SJCRH30 (cell line): ENCODE measurements at regions not wholly inside any gene's neighbourhood (a gene's known extent, or its start where the extent isn't known, plus 50 kb on each side); places are given as distances from the start of the nearest gene placed in this dataset.

ENCODE experiments used
- DNase-seq, 2 experiments: peaks; one replicate each; pipeline ENCODE4 v3.0.0-alpha.2; 2015 to 2020
- H3K27ac ChIP-seq: fragments of 250-450 bp; sonication (Bioruptor Pico); 2 replicates; pipeline ENCODE4 v1.5.1; 2020; ENCODE audit warnings: mild to moderate bottlenecking, moderate library complexity
- H3K27me3 ChIP-seq: fragments of 250-450 bp; sonication (Bioruptor Pico); 2 replicates; pipeline ENCODE4 v1.5.1; 2020; ENCODE audit warnings: mild to moderate bottlenecking, moderate library complexity
- H3K36me3 ChIP-seq: fragments of 250-450 bp; sonication (Bioruptor Pico); 2 replicates; pipeline ENCODE4 v1.5.1; 2020; ENCODE audit warnings: mild to moderate bottlenecking, moderate library complexity
- H3K4me1 ChIP-seq: fragments of 250-450 bp; sonication (Bioruptor Pico); 2 replicates; pipeline ENCODE4 v1.5.1; 2020; ENCODE audit warnings: mild to moderate bottlenecking, moderate library complexity
- H3K4me3 ChIP-seq: fragments of 250-450 bp; sonication (Bioruptor Pico); 2 replicates; pipeline ENCODE4 v1.5.1; 2020; ENCODE audit warnings: mild to moderate bottlenecking, moderate library complexity
- H3K9me3 ChIP-seq: fragments of 250-450 bp; sonication (Bioruptor Pico); replicated peaks from 2 replicates; pipeline ENCODE4 v1.5.1; 2020; ENCODE audit warnings: mild to moderate bottlenecking, moderate library complexity

- H3K27ac ChIP-seq = no peak overlapping the region
- no peak for DNase-seq
- peaks cover 59% of the 10 kb centered on the region for H3K4me1 ChIP-seq
- no peaks in the 10 kb centered on the region for H3K27me3 ChIP-seq
- H3K4me3 ChIP-seq = no peak overlapping the region
- no peaks in the 10 kb centered on the region for H3K9me3 ChIP-seq
- H3K36me3 ChIP-seq = no peaks in the 10 kb centered on the region
Measured at GRCh38 chr2:45273412-45274249, 264.4 kb upstream of the SIX2 start.

DNA sequence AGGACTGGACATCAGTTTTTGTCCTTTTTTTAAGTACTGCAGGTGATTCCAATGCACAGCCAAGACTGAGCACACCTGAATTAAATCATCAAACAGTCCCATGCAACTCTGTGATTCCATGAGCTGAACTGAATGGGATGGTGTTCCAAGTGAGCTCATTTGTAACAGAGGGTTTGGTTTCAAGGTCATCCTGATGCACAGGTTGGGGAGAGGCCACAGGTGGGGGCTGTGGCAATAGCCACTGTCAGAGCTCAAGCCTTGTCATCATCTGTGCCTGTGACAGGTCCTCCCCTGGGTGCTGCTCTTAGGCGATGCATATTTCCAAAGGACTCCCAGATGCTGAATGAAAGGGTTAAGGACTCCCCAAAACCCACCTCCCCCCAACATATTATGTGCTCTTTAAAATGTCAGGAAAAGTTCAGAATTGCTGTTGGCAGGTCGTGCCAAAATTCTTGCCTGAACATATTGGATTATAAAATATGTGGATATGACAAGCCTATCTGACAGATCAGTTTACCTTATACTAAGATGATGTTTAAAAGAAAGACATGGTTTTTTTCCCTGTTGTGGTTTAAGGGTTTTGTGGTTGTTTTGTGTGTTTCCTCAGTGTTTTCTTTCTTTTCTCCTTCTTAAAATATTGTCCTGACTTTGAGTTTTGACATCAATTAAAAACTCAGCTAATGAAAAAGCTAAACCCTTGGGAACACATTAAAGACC is 263.5 kb upstream of the SIX2 start:
- Histone ChIP-seq H3K27ac (no peak overlapping the region), H3K27me3 (no peaks in the 10 kb centered on the region), H3K4me1 (peaks cover 49% of the 10 kb centered on the region), H3K4me3 (no peak overlapping the region), H3K36me3 (no peaks in the 10 kb centered on the region), H3K9me3 (no peaks in the 10 kb centered on the region; the same call in 1 of the 2 replicates)
- no peak for DNase-seq

- Histone ChIP-seq H3K4me3 (no peak overlapping the region), H3K27ac (no peak overlapping the region), H3K27me3 (no peaks in the 10 kb centered on the region), H3K9me3 (no peaks in the 10 kb centered on the region; the same call in 1 of the 2 replicates), H3K4me1 (peaks cover 24% of the 10 kb centered on the region), H3K36me3 (no peaks in the 10 kb centered on the region)
- DNase-seq = no peak
Measured at GRCh38 chr2:45269149-45269793, 260.0 kb upstream of the SIX2 start.

GRCh38 chr2:45268631-45269030 is 259.4 kb upstream of the SIX2 start:
- DNase-seq = no peak
- Histone ChIP-seq H3K4me1 (peaks cover 18% of the 10 kb centered on the region), H3K27me3 (no peaks in the 10 kb centered on the region), H3K4me3 (no peak overlapping the region), H3K9me3 (no peaks in the 10 kb centered on the region; the same call in 1 of the 2 replicates), H3K27ac (no peak overlapping the region), H3K36me3 (no peaks in the 10 kb centered on the region)

DNA sequence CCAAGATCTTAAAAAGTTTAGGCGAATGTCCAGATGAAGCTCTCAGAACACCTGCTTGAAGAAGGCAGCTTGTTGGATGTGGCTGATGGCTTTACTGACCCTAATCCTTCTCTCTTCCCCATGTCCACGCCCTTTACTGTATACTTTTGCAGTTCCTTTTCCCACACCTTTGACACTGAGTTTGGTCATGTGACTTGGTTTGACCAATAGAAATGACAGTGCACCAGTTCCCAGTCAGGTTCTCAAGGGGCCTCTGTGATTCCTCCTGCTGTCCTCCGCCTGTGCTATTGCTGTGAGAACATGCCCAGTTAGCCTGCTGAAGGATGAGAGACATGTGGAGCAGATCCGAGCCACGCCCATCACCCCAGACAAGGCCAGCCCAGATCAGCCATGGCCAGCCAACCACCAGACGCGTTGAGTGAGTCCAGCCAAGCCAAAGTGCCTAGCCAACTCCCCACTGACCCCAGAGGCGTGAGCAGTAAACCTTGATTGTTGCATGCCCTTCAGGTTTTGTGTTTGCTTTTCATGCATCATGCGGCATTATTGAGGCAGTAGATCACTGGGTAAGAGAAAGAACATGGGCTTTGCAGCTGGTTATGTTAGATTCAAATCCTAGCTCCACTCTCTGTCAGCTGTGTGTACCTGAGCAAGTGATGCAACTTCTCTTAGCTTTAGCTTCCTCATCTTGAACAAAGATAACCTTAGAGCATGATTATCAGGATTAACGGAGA is 258.0 kb upstream of the SIX2 start:
- no peaks in the 10 kb centered on the region; the same call in 1 of the 2 replicates for H3K9me3 ChIP-seq
- H3K27me3 ChIP-seq = no peaks in the 10 kb centered on the region
- H3K4me3 ChIP-seq = no peak overlapping the region
- no peaks in the 10 kb centered on the region for H3K36me3 ChIP-seq
- H3K27ac ChIP-seq = no peak overlapping the region
- peaks cover 17% of the 10 kb centered on the region; the same call in 1 of the 2 replicates for H3K4me1 ChIP-seq
- no peak for DNase-seq

- no peaks in the 10 kb centered on the region for H3K36me3 ChIP-seq
- no peak overlapping the region for H3K27ac ChIP-seq
- no peak overlapping the region for H3K4me3 ChIP-seq
- DNase-seq = peak in 1 of 2 experiments; percentile 60
- peaks cover 29% of the 10 kb centered on the region; the same call in 1 of the 2 replicates for H3K4me1 ChIP-seq
- H3K9me3 ChIP-seq = no peaks in the 10 kb centered on the region; the same call in 1 of the 2 replicates
- H3K27me3 ChIP-seq = no peaks in the 10 kb centered on the region
Measured at GRCh38 chr2:45265336-45265735, 256.1 kb upstream of the SIX2 start.

- H3K27ac ChIP-seq = no peak overlapping the region
- no peaks in the 10 kb centered on the region; the same call in 1 of the 2 replicates for H3K9me3 ChIP-seq
- DNase-seq = no peak
- no peaks in the 10 kb centered on the region for H3K27me3 ChIP-seq
- H3K4me1 ChIP-seq = peaks cover 35% of the 10 kb centered on the region
- no peaks in the 10 kb centered on the region for H3K36me3 ChIP-seq
- no peak overlapping the region for H3K4me3 ChIP-seq
Measured at GRCh38 chr2:45264227-45265225, 255.3 kb upstream of the SIX2 start.

GRCh38 chr2:45263147-45263546 is 253.9 kb upstream of the SIX2 start:
- Histone ChIP-seq H3K4me1 (peaks cover 43% of the 10 kb centered on the region), H3K9me3 (no peaks in the 10 kb centered on the region; the same call in 1 of the 2 replicates), H3K27me3 (no peaks in the 10 kb centered on the region), H3K36me3 (no peaks in the 10 kb centered on the region), H3K27ac (no peak overlapping the region), H3K4me3 (no peak overlapping the region)
- no peak for DNase-seq

- Histone ChIP-seq H3K9me3 (no peaks in the 10 kb centered on the region), H3K36me3 (no peaks in the 10 kb centered on the region), H3K27me3 (no peaks in the 10 kb centered on the region), H3K4me1 (peaks cover 57% of the 10 kb centered on the region), H3K27ac (no peak overlapping the region), H3K4me3 (no peak overlapping the region)
- no peak for DNase-seq
Measured at GRCh38 chr2:45261746-45262145, 252.5 kb upstream of the SIX2 start.

DNA sequence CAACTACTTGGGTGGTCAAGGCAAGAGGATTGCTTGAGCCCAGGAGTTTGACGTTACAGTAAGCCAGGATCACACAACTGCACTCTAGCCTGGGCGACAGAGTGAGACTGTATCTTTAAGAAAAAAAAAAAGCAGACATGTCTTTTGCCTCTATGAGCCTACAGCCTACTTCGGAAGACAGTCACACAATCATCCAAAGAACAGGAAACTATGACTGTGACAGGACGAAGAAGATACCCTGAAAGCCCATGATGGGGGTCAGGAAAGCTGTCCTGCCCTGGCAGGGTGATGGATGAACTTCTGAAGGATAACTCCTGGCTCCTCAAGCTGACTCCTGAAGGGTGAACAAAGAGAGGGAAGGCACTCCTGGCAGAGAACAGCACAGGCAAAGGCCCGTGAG is 251.7 kb upstream of the SIX2 start:
- Histone ChIP-seq H3K27ac (no peak overlapping the region), H3K4me3 (no peak overlapping the region), H3K27me3 (no peaks in the 10 kb centered on the region), H3K9me3 (no peaks in the 10 kb centered on the region), H3K4me1 (peaks cover 65% of the 10 kb centered on the region), H3K36me3 (no peaks in the 10 kb centered on the region)
- peak; percentile 41 to 65 for DNase-seq

GRCh38 chr2:45259547-45260160 is 250.4 kb upstream of the SIX2 start:
- H3K27ac ChIP-seq = no peak overlapping the region; the same call in 1 of the 2 replicates
- H3K36me3 ChIP-seq = no peaks in the 10 kb centered on the region
- peaks cover 64% of the 10 kb centered on the region for H3K4me1 ChIP-seq

DNA sequence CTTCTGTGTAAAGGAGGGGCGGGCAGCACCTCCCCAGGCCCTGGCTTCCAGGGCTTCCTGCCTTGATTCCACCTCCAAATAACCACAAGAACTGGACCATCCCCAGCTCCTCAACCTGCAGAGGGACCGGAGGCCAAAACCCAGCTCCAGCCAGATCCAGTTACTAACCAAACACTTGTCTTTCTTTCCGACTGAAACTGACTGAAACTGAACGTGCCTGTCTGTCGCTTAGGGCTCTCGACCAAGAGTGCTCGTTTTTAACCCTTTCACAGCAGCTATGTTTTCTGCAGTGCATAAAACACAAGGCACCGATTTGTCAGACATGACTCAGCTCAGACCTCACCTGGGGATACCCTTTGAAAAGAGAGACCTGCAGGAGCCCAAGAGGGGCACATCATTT is 249.9 kb upstream of the SIX2 start:
- H3K4me3 ChIP-seq = no peak overlapping the region
- H3K27ac ChIP-seq = no peak overlapping the region; the same call in 1 of the 2 replicates
- H3K36me3 ChIP-seq = no peaks in the 10 kb centered on the region
- no peaks in the 10 kb centered on the region for H3K27me3 ChIP-seq
- no peaks in the 10 kb centered on the region for H3K9me3 ChIP-seq
- DNase-seq = peak; percentile 38 to 73
- H3K4me1 ChIP-seq = peaks cover 63% of the 10 kb centered on the region

More at GRCh38 chr2:45259547-45260160, 250.4 kb upstream of the SIX2 start:
- Histone ChIP-seq H3K4me3 (no peak overlapping the region), H3K27me3 (no peaks in the 10 kb centered on the region), H3K9me3 (no peaks in the 10 kb centered on the region)
- DNase-seq = peak in 1 of 2 experiments; percentile 32

DNA sequence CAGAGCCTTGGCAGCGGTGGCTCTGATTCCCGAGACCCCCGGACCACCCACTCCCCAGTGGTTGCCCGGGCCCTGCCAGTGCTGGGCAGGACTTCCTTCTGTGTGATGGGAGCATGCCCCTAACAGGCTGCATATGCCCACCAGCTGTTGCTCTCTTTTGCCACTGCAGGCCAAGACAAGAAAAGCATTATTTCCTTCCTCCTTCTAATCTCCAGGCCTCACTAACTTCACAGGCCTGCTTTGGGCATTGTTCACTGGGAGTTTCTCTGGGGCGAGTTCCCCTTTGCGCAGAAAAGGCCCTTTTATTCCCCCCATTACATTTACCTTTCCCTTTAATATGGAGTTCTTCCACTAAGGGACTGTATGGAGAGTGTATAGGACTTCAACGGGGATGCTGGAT is 249.1 kb upstream of the SIX2 start:
- no peak overlapping the region for H3K4me3 ChIP-seq
- H3K36me3 ChIP-seq = no peaks in the 10 kb centered on the region
- H3K27me3 ChIP-seq = no peaks in the 10 kb centered on the region
- H3K4me1 ChIP-seq = peaks cover 63% of the 10 kb centered on the region
- peak in 1 of 2 experiments; percentile 69 for DNase-seq
- peak overlapping the region; percentile 43 for H3K27ac ChIP-seq
- H3K9me3 ChIP-seq = no peaks in the 10 kb centered on the region
